ENCODE measurements at regions not wholly inside any gene's neighbourhood (a gene's known extent, or its start where the extent isn't known, plus 50 kb on each side); places are given as distances from the start of the nearest gene placed in this dataset.

DNA sequence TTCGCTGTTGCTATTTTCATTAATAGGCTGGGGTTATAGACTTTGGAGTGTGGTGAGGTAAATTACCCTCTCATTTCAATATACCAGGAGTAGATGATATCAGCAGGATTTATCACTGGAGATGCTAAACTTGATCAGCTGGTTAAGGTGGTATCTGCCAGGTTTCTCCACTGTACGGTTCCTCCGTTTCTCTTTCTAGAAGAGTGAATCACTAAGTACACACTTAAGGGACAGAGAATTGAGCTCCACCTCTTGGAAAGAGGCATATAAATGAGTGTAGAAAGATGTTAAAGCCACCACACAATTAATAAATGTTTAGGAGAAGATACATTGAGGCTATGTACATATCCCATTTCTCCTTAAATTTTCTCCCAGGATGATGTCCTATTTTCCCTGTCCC is 277.4 kb upstream of the GRIP1 start (continued):
- TF ChIP-seq ZNF396 (CRISPR knock-in tag; IDR thresholded peaks at IDR 0.05; ENCODE audit: borderline replicate concordance), result no peak
- TF ChIP-seq ZNF416 (CRISPR knock-in tag; IDR thresholded peaks at IDR 0.05), result no peak

GRCh38 chr12:66959276-66959675 is 280.4 kb upstream of the GRIP1 start:
- TF ChIP-seq NR1H2 (CRISPR knock-in tag; IDR thresholded peaks at IDR 0.05), result no peak
- no peak for TF ChIP-seq MXD4 (CRISPR knock-in tag; IDR thresholded peaks at IDR 0.05; ENCODE audit: borderline replicate concordance)
- no peak for TF ChIP-seq PRRX2 (CRISPR knock-in tag; IDR thresholded peaks at IDR 0.05)
- no peak for TF ChIP-seq FOXP4 (CRISPR knock-in tag; IDR thresholded peaks at IDR 0.05)
- no peak for TF ChIP-seq ZNF138 (CRISPR knock-in tag; conservative IDR thresholded peaks at IDR 0.05)
- TF ChIP-seq CDX4 (CRISPR knock-in tag; IDR thresholded peaks at IDR 0.05; ENCODE audit: borderline replicate concordance), result no peak
- no peak for TF ChIP-seq AR (CRISPR knock-in tag; IDR thresholded peaks at IDR 0.05)
- TF ChIP-seq ZNF396 (CRISPR knock-in tag; IDR thresholded peaks at IDR 0.05; ENCODE audit: borderline replicate concordance), result no peak
- TF ChIP-seq MYBL2 (CRISPR knock-in tag; IDR thresholded peaks at IDR 0.05), result no peak
- no peak for TF ChIP-seq SMAD4 (CRISPR knock-in tag; IDR thresholded peaks at IDR 0.05)
- no peak for TF ChIP-seq FOXP1 (CRISPR knock-in tag; IDR thresholded peaks at IDR 0.05; ENCODE audit: borderline replicate concordance)
- TF ChIP-seq NR2C2 (CRISPR knock-in tag; IDR thresholded peaks at IDR 0.05), result no peak
- TF ChIP-seq PRDM15 (CRISPR knock-in tag; IDR thresholded peaks at IDR 0.05), result no peak
- TF ChIP-seq CREB1 (CRISPR knock-in tag; IDR thresholded peaks at IDR 0.05), result no peak
- TF ChIP-seq, protein P1, sequence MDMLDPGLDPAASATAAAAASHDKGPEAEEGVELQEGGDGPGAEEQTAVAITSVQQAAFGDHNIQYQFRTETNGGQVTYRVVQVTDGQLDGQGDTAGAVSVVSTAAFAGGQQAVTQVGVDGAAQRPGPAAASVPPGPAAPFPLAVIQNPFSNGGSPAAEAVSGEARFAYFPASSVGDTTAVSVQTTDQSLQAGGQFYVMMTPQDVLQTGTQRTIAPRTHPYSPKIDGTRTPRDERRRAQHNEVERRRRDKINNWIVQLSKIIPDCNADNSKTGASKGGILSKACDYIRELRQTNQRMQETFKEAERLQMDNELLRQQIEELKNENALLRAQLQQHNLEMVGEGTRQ (CRISPR knock-in tag; IDR thresholded peaks at IDR 0.05), result no peak
- no peak for TF ChIP-seq SP1 (CRISPR knock-in tag; conservative IDR thresholded peaks at IDR 0.05)
- ChIA-PET POLR2A (no interaction called here), CTCF (no interaction called here)
- Mint-ChIP-seq H3K36me3 (no peaks in the 10 kb centered on the region), H3K27ac (no peak overlapping the region), H3K9me3 (peaks cover 6% of the 10 kb centered on the region; the same call in 1 of the 2 replicates), H3K4me1 (peaks cover 28% of the 10 kb centered on the region), H3K4me3 (no peak overlapping the region), H3K27me3 (ENCODE audit: low read depth) (no peaks in the 10 kb centered on the region)
- ATAC-seq (no peak), DNase-seq (ENCODE audit: low spot score) (no peak)
